SK-N-MC (cell line): ENCODE measurements at regions not wholly inside any gene's neighbourhood (a gene's known extent, or its start where the extent isn't known, plus 50 kb on each side); places are given as distances from the start of the nearest gene placed in this dataset.
"Not testable (repeated sequence)": the region's sequence is repeated elsewhere in the genome, so short reads cannot be mapped to it uniquely, and the experiment has no call there.

ENCODE experiments used
- EZH2 ChIP-seq: fragments of 200-600 bp; sonication (generic); IDR thresholded peaks from one replicate; pipeline ENCODE4 v1.6.1; 2017; ENCODE audit warnings: antibody characterized with exemption
- POLR2AphosphoS5 ChIP-seq: IDR thresholded peaks from 2 replicates; pipeline ENCODE4 v1.6.1; 2012; ENCODE audit warnings: mild to moderate bottlenecking, low read depth, low read length, borderline replicate concordance

- TF ChIP-seq POLR2AphosphoS5, EZH2: not testable (repeated sequence)
Measured at GRCh38 chr3:87946007-87946406, 112.8 kb downstream of the CGGBP1 start.
